Dermis microvascular lymphatic vessel endothelial cell (primary cell): ENCODE measurements at regions not wholly inside any gene's neighbourhood (a gene's known extent, or its start where the extent isn't known, plus 50 kb on each side); places are given as distances from the start of the nearest gene placed in this dataset.
A peak's percentile ranks its signal among the peaks of the same experiment; 100 is the strongest.

Experiments used
- DNase-seq, 2 donors: peaks; one replicate each; pipeline versions ENCODE4 v3.0.0 to v3.0.0-alpha.2; 2010; ENCODE audit warnings: low read depth in 2 of 2

DNA sequence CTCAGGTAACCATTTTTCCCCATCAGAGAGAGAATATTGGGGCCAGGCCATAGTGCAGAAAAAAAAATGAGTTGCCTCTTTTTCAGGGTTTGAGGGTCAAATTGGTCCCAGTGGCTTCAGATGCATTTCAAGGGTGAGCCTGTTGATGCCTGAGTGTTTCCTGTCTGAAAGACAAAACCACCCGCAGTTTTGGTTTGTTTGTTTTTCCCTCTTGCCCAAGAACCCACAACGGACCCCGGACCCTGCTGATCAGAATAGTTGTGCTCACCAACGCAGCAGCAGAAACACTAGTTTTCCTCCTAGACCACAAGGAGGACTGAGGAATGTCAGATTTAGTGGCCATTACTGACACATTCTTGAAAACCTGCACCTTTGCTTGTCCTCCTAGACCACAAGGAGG lies 1433.1 kb downstream of the PLA2G4A start:
- DNase-seq: no peak

DNA sequence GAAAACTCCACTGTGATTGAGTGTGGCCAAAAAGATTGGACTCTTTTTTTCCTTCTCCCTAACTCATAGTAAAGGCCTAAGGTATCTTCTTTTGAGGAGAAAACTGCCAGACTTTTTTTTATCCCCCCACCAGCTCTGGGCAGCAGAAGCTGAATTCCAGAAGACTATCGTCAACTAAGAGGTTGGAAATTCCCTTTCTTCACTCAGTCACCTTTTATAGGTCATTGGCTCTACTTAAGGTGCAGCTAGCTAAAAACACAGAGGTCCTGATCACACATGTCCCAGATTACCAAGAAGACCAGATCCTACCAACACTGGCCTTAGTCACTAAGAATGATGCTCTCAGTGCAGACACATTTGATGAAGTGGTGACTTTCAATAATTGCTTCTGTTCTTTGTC lies 1441.2 kb downstream of the PLA2G4A start:
- DNase-seq: no peak

DNA sequence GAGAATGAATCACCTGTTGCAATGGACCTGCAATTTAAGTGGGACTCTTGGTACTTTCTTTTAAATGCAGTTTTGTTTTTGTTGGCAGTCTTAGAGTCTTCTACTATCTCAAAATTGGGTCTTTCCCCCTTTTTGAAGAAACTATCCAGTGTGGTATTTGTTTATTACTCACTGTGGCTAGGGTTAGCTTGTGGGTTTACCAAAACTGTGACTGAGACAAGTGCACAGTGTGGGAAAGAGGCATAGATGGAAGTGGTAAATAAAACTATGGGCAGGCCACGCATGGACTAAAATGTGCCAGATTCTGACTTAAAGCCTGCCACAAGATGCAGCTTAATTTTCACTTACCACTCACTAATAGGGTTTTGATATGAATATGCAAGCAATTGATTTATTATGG lies 1441.7 kb downstream of the PLA2G4A start:
- DNase-seq: no peak

DNA sequence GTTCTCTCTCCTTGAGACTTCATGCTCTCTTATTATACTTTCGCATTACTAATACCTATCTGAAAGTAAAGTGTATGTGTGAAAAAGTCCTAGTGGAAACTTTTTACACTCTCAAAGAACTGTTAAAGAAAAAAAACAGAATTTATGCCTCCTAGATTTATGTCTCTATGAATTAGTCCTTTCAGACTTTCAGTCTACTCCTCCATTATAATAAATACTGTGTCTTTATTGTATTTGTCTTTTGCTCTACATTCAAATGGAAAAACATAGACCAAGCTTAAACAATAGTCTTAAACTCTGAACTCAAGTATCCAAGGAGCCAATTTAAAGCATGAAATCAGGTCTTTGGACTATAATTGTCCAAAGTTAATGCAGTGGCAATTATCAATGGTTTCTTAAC lies 1449.0 kb downstream of the PLA2G4A start:
- no peak for DNase-seq

DNA sequence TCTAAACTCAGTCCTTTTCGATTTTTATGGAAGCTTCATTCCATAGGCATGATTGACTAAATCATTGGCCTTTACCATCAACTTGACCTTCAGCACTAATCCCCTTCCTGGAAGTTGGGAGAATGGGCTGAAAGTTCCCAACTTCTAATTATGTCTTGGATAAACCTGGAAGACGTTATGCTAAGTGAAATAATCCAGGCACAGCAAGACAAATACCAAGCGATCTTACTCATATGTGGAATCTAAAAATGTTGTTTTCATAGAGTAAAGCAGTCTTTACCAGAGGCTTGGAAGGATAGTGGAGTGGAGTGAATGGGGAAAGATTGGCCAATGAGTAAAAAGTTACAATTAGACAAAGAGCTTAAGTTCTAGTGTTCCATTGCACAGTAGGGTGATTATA lies 1453.2 kb downstream of the PLA2G4A start:
- no peak for DNase-seq

DNA sequence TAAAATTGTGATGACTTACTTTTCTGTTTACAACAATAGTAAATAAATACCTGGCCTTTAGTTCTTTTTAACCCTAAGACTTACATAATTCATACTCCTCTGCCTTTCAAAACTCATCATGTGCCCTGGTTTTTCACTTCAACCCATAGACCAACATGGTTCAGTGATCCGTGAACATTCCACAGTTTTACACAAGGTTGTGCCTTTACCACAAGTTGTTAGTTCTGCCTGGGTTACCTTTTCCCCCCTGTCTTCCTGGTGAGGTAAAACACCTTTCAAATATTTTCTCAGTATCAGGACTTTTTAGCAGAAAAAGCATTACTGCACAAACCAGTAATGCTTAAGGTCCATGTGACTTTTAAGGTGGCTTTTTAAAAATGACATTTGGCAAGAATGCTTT lies 1466.4 kb downstream of the PLA2G4A start:
- no peak for DNase-seq

DNA sequence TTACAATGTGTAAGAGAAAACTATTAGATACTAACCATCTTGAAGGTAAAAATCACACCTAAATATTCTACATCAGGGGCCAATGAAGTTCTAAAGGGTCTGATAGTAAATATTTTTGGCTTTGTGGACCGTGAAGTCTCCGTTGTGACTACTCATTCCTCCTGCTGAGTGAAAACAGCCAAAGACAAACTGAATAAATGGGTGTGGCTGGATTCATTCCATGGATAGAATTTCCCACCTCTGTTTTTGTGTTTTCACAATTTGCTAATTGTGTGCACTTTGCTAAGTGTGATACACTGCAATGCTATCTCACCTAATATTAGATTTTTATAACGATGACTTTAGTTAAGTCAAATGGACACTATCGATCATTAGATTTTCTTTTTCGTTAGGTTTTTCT lies 1474.0 kb downstream of the PLA2G4A start:
- no peak for DNase-seq

DNA sequence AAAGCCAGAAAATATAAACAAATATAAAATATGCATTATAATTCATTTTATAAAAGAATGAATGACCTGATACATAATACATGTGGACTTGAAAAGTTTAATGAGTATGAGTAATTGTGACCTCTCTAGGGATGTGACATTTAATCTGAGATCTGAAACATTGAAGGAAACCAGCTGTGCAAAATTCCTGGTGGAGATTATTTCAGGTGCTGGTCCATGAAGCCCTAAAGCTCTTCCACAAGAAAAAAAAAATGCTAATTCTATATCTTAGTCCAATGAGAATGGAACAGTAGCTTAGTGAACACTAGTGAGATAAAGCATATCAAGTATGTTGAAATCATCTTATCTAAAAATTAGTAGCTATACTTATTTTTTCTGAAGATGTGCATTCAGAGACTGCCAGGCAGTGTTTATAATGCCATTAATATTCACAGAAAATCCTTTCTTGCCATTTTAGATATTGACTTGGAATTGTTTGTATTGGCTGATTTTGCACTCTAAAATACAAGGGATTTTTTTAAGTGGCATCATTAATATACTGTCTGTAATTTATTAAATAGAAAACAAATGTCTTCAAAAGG lies 1485.9 kb downstream of the PLA2G4A start:
- DNase-seq: no peak

DNA sequence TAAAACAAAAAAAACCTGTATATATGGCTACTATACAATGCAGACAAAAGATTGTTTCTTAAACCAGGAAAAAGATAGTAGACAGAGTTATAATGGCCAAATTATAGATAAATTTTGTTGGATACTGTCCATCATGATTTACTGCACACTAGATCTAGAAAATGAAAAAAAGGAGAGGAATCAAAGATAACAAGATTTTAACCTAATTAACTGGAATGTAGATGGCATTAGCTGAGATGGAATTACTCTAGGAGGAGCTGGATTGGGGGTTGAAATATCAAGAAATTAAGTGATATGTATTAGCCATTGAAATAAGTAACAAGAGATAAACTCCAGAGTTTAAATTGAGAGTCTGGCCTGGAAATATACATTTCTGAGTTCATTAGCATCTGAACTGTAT lies 1489.1 kb downstream of the PLA2G4A start:
- DNase-seq: no peak

DNA sequence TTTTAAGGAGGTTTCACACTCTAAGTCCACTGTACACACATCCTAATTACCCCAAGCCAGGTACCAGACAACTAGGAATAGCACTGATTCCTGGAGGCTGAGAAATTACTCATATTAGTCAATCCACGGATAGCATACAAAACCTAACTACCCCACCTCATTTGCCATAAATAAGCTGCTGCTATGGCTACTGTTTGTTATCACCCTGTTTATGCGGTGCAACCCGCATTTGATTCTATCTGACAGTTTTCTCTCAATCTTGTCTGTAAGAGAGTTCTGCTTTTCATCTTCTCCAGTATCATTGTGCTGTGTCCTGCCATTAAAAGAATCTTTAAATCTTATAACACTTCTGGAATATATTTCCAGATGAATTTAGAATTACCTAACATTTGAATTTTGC lies 1496.5 kb downstream of the PLA2G4A start:
- no peak for DNase-seq

DNA sequence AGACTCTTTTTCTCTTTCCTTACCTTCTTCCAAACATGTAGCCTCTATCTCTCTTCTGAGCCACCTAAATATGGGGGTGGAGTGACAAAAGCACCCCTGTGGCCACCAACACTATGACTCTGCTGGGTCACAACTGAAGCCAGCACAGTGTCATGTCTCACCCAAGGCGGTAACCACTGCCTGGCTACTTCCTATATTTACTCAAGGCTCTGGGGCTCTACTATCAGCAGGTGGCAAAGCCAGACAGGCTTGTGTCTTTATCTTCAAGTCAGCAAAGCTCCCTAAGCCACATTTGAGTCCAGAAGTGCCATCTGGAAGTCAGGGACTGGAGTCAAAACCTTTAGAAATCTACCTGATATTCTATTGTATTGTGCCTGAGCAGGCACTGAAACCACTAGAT lies 1515.2 kb downstream of the PLA2G4A start:
- no peak for DNase-seq

DNA sequence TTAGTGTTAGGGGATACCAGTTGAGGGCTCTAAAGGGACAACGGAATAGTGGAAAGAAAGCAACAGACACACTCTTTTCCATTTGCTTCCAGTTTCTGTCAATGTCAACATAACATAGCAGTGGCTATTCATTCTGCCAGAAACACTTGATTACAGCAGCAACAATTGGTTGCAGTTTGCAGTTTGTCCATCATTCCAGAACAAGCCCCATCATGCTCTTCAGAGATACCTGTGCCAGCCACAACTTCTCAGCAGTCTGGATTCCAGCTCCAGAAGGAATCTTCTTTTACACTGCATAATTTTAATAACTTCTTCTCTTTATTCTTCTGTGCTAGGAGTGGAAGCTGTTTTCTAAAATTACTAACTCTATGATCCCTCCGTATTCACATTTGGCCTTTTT lies 1521.4 kb downstream of the PLA2G4A start:
- DNase-seq: no peak

DNA sequence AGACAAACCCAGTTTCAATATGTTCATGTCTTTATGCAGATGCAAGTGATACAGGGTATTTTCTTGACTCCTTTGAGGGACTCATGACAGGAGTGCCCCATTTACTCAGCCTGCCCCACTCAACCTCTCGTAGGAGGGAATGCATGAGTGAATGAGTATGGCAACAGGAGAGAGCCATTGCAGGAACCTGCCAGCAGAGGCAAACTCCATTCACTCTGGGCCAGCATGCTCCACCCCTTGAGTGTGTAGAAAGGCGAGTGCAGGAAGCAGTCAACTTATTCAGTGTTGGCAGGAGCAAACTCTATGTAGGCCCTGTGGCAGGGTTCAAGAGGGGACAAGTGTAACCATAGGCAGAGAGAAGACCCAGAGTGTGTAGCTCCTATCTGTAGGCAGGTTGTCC lies 1526.3 kb downstream of the PLA2G4A start:
- DNase-seq: no peak

DNA sequence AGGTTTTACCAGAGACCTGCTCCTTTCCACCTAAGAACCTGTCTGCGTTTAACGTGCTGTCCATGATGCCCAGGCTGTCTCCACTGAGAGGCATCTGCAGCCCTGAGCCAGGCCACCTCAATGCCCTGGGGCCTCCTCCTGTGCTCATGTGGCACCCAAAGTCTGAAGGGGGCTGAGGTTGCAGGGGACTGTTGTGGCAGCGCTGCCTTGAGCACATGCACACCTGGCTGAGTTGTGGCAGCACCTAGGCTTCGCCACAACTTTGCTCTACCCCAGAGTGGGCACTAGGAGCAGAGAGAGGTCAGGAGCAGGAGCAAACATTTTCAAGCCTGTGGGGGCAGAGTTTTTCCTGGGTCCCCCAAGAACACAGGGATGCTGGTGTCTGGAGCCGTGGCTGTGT lies 1527.1 kb downstream of the PLA2G4A start:
- DNase-seq: no peak

DNA sequence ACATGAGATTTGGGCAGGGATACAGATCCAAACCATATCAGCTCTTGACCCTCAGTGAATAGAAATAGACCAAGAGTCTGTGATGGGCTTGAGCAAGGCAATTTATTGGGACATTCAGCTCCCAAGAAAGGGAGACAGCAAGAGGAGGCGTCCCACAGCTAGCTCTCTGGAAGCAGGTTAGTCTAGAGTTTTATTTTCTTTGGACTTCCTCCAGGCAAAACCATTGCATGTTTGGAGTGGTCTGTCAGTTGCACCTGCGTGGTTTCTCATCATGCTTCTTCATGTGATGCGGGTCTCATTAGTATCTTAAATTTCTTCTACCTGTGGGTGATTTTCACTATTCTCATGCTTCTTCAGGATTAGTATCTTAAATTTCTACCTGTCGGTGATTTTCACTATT lies 1530.6 kb downstream of the PLA2G4A start:
- DNase-seq: no peak

DNA sequence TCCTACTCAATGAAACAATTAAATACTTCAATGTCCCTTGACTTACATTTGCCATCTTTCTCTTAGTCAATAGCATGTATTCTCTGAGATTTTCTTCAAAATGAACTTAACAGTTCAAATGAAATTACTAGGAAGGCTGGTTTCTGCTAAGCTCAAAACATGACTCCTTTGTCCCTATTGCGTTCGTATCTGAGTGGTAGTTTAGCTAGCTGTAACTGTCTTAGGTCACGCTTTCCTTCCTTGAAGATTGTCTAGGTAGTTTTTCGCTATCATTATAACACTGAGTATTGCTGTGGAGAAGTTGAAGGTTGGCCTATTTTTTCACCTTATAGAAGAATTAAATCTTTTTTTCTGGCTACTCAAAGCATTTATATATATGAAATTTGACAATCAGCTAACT lies 1535.2 kb downstream of the PLA2G4A start:
- DNase-seq: no peak

DNA sequence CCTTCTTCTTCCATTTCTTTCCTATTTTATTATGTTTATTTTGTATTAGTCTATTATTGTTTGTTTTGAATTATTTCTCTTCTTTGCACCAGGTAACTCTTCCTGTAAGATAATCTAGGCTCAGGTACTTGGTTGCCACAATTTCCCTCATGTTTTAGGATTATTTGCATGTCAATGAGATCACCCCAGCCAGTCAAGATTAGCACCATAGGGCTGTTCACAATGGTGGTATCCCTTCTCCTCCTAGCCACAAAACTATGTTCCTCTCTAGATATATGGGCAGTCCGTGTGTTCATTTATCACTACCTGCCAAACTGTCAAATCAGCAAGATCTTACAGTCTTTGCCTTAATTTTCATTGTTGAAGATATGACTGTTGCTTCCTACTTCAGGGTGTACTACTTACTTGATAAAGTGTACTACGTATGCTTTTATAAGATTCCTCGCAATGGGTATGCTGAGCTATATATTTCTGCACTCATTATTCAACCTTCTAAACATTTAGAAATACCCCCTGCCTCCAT lies 1536.2 kb downstream of the PLA2G4A start:
- DNase-seq: no peak

DNA sequence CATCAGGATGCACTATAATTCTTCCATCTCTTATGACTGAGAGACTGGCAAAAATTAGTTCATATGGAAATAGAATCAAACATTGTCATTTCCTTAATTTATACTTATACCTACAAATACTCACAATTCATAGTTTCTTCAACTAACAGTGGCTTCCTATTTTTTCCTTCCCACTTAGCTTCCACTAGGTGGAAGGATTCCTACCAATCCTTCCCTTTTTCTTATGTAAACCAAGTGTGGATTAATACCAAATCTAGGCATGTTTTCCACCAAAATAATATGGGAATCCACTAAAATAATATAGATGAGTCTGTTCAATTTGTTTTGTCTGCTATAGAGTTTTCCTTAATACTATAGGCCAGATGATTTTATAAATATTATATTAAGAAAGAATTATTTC lies 1537.1 kb downstream of the PLA2G4A start:
- no peak for DNase-seq

DNA sequence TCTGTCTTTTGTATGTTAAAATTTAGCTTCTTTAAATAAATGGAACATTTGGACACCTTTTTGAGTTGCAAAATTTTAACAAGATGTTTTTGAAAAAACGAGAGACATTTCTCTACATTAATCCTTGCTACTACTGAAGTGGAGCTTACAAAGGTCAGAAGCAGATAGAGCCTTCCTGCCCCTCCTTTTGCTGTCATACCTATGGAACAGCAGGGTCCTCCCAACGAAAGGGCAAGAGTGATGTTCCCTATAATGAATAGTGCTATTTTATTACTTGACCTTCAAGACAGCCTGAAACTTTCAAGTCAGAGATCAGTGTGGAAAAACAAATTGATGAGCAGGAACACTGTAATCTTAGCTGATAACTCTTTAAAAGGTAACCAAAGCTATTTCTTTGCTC lies 1538.9 kb downstream of the PLA2G4A start:
- no peak for DNase-seq

DNA sequence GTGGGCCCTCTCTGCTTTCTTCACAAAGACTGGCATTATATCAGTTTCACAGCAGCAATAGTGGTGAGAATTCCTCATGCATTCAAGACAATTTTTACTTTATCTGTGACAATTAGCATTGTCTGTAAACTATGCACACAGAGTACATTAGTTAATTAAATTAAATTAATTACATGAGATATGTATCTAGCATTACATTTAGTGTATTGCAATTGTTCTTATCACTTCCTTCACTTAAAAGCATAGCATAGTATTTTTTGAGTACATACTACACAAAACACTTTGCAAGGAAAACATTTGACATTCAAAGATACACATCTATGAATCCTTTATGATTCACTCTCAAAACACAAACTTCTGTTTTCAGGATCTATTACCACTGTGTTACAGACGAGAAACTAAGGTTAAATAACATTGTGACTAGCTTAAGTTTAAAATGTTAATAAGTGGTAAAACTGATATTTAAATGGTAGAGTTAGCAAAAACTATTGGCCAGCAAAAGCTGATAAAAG lies 1542.6 kb downstream of the PLA2G4A start:
- peak in 1 of 2 donors; percentile 11 for DNase-seq

DNA sequence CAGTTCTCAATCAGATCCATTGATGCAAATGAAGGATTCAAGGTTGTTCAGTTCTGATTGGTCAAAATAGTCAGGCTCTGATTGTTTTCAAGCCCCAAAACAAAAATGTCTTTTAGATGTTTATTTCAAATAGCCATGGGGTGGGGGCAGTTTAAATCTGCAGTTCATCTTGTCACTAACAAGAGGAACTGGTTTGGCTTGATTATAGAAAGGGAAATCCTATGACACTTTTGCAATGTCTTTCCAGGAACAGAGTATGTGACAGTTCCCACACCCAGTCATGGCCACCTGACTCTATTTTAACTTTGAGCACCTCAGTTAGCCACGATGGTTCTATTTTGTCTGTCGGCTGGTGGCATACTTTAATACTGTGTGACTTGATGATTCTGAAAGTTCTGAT lies 1544.1 kb downstream of the PLA2G4A start:
- no peak for DNase-seq

DNA sequence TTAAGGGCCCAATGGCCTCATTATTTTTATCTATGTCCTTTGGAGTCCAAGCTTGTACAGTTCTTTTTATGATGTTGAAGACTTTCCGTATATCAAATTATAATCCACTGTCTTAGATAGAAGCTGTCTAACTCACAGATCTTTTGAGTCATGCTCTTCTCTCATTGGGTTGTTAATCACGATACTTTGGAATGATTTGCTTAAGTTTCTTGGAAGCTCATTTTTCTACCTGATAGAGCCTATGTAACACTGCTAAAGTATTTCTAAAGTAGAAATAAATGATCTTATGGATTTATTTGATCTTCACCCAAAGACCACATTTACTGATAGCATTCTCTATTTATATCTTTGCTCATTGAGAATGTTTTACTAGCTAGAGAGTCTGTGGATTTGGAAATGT lies 1554.1 kb downstream of the PLA2G4A start:
- no peak for DNase-seq

DNA sequence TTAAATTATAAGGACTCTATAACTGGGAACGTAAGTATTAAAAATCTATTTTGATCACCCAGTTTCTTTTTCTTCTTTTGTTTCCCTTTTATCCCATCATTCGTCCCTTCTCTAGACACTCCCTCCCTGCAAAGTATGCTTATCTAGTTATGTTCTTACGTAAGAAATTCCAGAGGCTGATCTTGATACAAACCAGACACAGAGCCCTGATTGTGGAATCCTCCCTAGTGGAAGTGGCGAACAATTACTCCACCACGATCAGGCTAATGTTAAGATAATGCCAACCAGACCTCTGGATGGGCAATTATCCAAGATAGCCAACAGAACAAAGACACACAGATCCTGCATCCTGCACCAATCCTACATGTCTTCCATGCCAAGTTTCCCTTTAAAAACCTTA lies 1557.4 kb downstream of the PLA2G4A start:
- DNase-seq: no peak

DNA sequence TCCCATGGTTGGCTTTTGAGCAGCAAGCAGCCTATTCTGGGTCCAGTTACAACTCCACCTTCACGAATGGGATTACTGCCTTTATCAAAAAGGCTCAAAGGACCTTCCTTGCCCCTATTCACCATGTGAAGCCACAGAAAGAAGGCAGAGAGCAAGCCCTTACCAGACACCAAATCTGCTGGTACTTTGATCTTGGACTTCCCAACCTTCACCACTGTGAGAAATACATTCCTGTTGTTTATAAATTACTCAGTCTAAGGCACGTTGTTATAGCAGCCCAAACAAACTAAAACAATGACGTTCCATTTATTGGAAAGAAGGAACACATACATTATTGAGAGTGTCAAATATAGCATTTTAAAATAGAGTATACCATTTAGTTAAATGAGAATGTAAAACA lies 1557.9 kb downstream of the PLA2G4A start:
- no peak for DNase-seq
